Neural cell (in vitro differentiated cells): ENCODE measurements at regions not wholly inside any gene's neighbourhood (a gene's known extent, or its start where the extent isn't known, plus 50 kb on each side); places are given as distances from the start of the nearest gene placed in this dataset.

ENCODE experiments used
- H2AFZ ChIP-seq: fragments of 200-600, 300-800 bp; sonication (generic), shearing (Covaris generic); 2 replicates; pipeline ENCODE4 v1.6.0; 2014; ENCODE audit warnings: low read depth, mild to moderate bottlenecking, antibody characterized with exemption, low read length, moderate library complexity
- H3F3A ChIP-seq: fragments of 200-600 bp; shearing (Covaris generic); 2 replicates; pipeline ENCODE4 v1.6.1; 2016; ENCODE audit warnings: mild to moderate bottlenecking, moderate library complexity, mixed read lengths, antibody characterized with exemption, low read length; ENCODE audit not compliant: insufficient read depth, poor library complexity, severe bottlenecking
- H3K27ac ChIP-seq: fragments of 200-600, 300-800 bp; sonication (generic), shearing (Covaris generic); 2 replicates; pipeline ENCODE4 v1.5.1; 2014; ENCODE audit warnings: mild to moderate bottlenecking, low read length, moderate library complexity
- H3K27me3 ChIP-seq: fragments of 300-800, 200-600 bp; sonication (generic), shearing (Covaris generic); 2 replicates; pipeline ENCODE4 v1.6.0; 2014; ENCODE audit warnings: mild to moderate bottlenecking, low read depth, low read length, moderate library complexity; ENCODE audit not compliant: insufficient read depth
- H3K36me3 ChIP-seq: fragments of 300-800, 200-600 bp; sonication (generic), shearing (Covaris generic); 2 replicates; pipeline ENCODE4 v1.5.1; 2014; ENCODE audit warnings: mild to moderate bottlenecking, antibody characterized with exemption, low read length, moderate library complexity; ENCODE audit not compliant: insufficient read depth
- H3K4me2 ChIP-seq: fragments of 300-800, 200-600 bp; sonication (generic), shearing (Covaris generic); 2 replicates; pipeline ENCODE4 v1.6.0; 2014; ENCODE audit warnings: mild to moderate bottlenecking, low read length
- H3K4me3 ChIP-seq: fragments of 300-800, 200-600 bp; sonication (generic), shearing (Covaris generic); 2 replicates; pipeline ENCODE4 v1.5.1; 2014; ENCODE audit warnings: mild to moderate bottlenecking, low read length, moderate library complexity
- H3K79me2 ChIP-seq: fragments of 200-600 bp; shearing (Covaris generic); replicated peaks from 2 replicates; pipeline ENCODE4 v1.6.0; 2014; ENCODE audit warnings: mild to moderate bottlenecking, low read length, moderate library complexity; ENCODE audit not compliant: insufficient read depth
- H3K9ac ChIP-seq: fragments of 300-800, 200-600 bp; sonication (generic), shearing (Covaris generic); 2 replicates; pipeline ENCODE4 v1.6.1; 2016; ENCODE audit warnings: mild to moderate bottlenecking, low read length, mixed read lengths
- H3K9me2 ChIP-seq: fragments of 200-600 bp; shearing (Covaris generic); 2 replicates; pipeline ENCODE4 v1.6.1; 2016; ENCODE audit warnings: mild to moderate bottlenecking, low read length, mixed read lengths; ENCODE audit not compliant: insufficient read depth
- H3K9me3 ChIP-seq: fragments of 200-600, 300-800 bp; sonication (generic), shearing (Covaris generic); 2 replicates; pipeline ENCODE4 v1.6.1; 2016; ENCODE audit warnings: mild to moderate bottlenecking, mixed run types, low read length, moderate library complexity, mixed read lengths
- H4K20me1 ChIP-seq: fragments of 200-600 bp; shearing (Covaris generic); 2 replicates; pipeline ENCODE4 v1.6.1; 2016; ENCODE audit warnings: mild to moderate bottlenecking, mixed run types; ENCODE audit not compliant: insufficient read depth
- CTCF ChIP-seq: fragments of 450-650 bp; IDR thresholded peaks from 2 replicates; pipeline ENCODE4 v1.5.1; 2014; ENCODE audit warnings: antibody characterized with exemption, mild to moderate bottlenecking, moderate library complexity; ENCODE audit not compliant: poor library complexity, severe bottlenecking
- EP300 ChIP-seq: fragments of 450-650 bp; conservative IDR thresholded peaks from 2 replicates; pipeline ENCODE4 v1.6.1; 2014; ENCODE audit warnings: antibody characterized with exemption, mild to moderate bottlenecking, moderate library complexity; ENCODE audit not compliant: poor library complexity, severe bottlenecking
- EZH2 ChIP-seq: fragments of 200-600, 300-800 bp; shearing (Covaris generic), sonication (generic); IDR thresholded peaks from 2 replicates; pipeline ENCODE4 v1.6.1; 2014; ENCODE audit warnings: antibody characterized with exemption, low read length, borderline replicate concordance, mild to moderate bottlenecking; ENCODE audit not compliant: insufficient read depth, poor library complexity, severe bottlenecking
- MXI1 ChIP-seq: fragments of 450-650 bp; conservative IDR thresholded peaks from 2 replicates; pipeline ENCODE4 v1.6.1; 2014; ENCODE audit warnings: antibody characterized with exemption, mild to moderate bottlenecking; ENCODE audit not compliant: poor library complexity, severe bottlenecking
- POLR2AphosphoS5 ChIP-seq: IDR thresholded peaks from 2 replicates; pipeline ENCODE4 v1.6.1; 2012
- RAD21 ChIP-seq: fragments of 450-650 bp; conservative IDR thresholded peaks from 2 replicates; pipeline ENCODE4 v1.6.1; 2014; ENCODE audit warnings: antibody characterized with exemption, mild to moderate bottlenecking, moderate library complexity
- REST ChIP-seq: IDR thresholded peaks from 2 replicates; pipeline ENCODE4 v1.6.1; 2012; ENCODE audit warnings: borderline replicate concordance
- SMC3 ChIP-seq: fragments of 450-650 bp; conservative IDR thresholded peaks from 2 replicates; pipeline ENCODE4 v1.6.1; 2014; ENCODE audit warnings: antibody characterized with exemption, mild to moderate bottlenecking, moderate library complexity; ENCODE audit not compliant: poor library complexity
- TAF1 ChIP-seq: IDR thresholded peaks from 2 replicates; pipeline ENCODE4 v1.6.1; 2012; ENCODE audit warnings: low read depth

- H3K9me2 ChIP-seq: no peaks in the 10 kb centered on the region
- no peaks in the 10 kb centered on the region for H3K79me2 ChIP-seq
- no peak overlapping the region for H3K9ac ChIP-seq
- H3K27ac ChIP-seq: no peak overlapping the region
- no peaks in the 10 kb centered on the region for H3K27me3 ChIP-seq
- H3F3A ChIP-seq: no peaks in the 10 kb centered on the region
- no peak overlapping the region for H3K4me2 ChIP-seq
- TF ChIP-seq POLR2AphosphoS5 (no peak), MXI1 (no peak), EP300 (no peak), SMC3 (no peak), CTCF (no peak), EZH2 (no peak), REST (no peak), TAF1 (no peak), RAD21 (no peak)
- no peaks in the 10 kb centered on the region for H3K9me3 ChIP-seq
- no peak overlapping the region for H3K4me3 ChIP-seq
- no peaks in the 10 kb centered on the region for H3K36me3 ChIP-seq
- H2AFZ ChIP-seq: no peak overlapping the region
- H4K20me1 ChIP-seq: no peaks in the 10 kb centered on the region
Observed at GRCh38 chr20:40882152-40882551, 146.5 kb upstream of the TOP1 start.

- Histone ChIP-seq H2AFZ (no peak overlapping the region), H3K4me3 (no peak overlapping the region), H3K36me3 (no peaks in the 10 kb centered on the region), H3K27ac (no peak overlapping the region), H3K9me2 (no peaks in the 10 kb centered on the region), H3K9ac (no peak overlapping the region), H3K27me3 (no peaks in the 10 kb centered on the region), H3K4me2 (no peak overlapping the region), H3K79me2 (no peaks in the 10 kb centered on the region), H3K9me3 (no peaks in the 10 kb centered on the region), H3F3A (no peaks in the 10 kb centered on the region), H4K20me1 (no peaks in the 10 kb centered on the region)
- TF ChIP-seq POLR2AphosphoS5 (no peak), EZH2 (no peak), SMC3 (no peak), RAD21 (no peak), MXI1 (no peak), EP300 (no peak), REST (no peak), CTCF (no peak), TAF1 (no peak)
Observed at GRCh38 chr20:40883097-40883496, 145.5 kb upstream of the TOP1 start.
